A549 (cell line): ENCODE measurements at regions not wholly inside any gene's neighbourhood (a gene's known extent, or its start where the extent isn't known, plus 50 kb on each side); places are given as distances from the start of the nearest gene placed in this dataset.

Experiments
- ATAC-seq, 2 experiments: fragments of 200-7000 bp in 1 of 2; fragments of >200 bp in 1 of 2; cut with Nextera tagmentation in 1 of 2; cut with Tn5 transposase in 1 of 2; 3 replicates each; pipeline versions ENCODE4 v1.8.0 to v1.9.1; 2018 to 2020; ENCODE audit warnings: mild to moderate bottlenecking in 1 of 2, moderate library complexity in 1 of 2
- CTCF ChIA-PET: fragments of 300-600 bp; sonication (Branson Sonifier 250); formaldehyde crosslinking; extraction: SDS; loops from one replicate; lab custom pipeline; 2021; ENCODE audit warnings: antibody characterized with exemption, inconsistent platforms; lab: Yijun Ruan, JAX
- POLR2A ChIA-PET: fragments of 350-600 bp; formaldehyde crosslinking; extraction: SDS; loops from one replicate; lab custom pipeline; 2021; ENCODE audit warnings: antibody characterized with exemption, inconsistent platforms; lab: Yijun Ruan, JAX
- DNase-seq, 2 experiments: peaks; one replicate each; pipeline versions ENCODE4 v3.0.0 to v3.0.0-alpha.2; 2011 to 2016; ENCODE audit warnings: low read depth in 1 of 2, low spot score in 1 of 2
- FAIRE-seq: peaks from 2 replicates; lab custom pipeline; 2011; peaks lifted over from hg19 to GRCh38; lab: Jason Lieb, UNC
- H3K27ac ChIP-seq, 2 experiments: fragments of >200 bp; sonication (Bioruptor Twin); formaldehyde crosslinking; 3 replicates each; pipeline ENCODE4 v1.5.1; 2016 to 2017
- H3K4me1 ChIP-seq: fragments of >200 bp; sonication (Bioruptor Twin); formaldehyde crosslinking; 3 replicates; pipeline ENCODE4 v1.6.1; 2016
- H3K4me2 ChIP-seq: fragments of >200 bp; sonication (Bioruptor Twin); formaldehyde crosslinking; 3 replicates; pipeline ENCODE4 v1.6.1; 2016
- H3K4me3 ChIP-seq: fragments of >200 bp; sonication (Bioruptor Twin); formaldehyde crosslinking; 3 replicates; pipeline ENCODE4 v1.5.1; 2016
- H3K9me3 ChIP-seq: fragments of >200 bp; sonication (Bioruptor Twin); formaldehyde crosslinking; 3 replicates; pipeline ENCODE4 v1.6.1; 2016
- CBX2 ChIP-seq: fragments of 200-600 bp; sonication (generic); IDR thresholded peaks from 2 replicates; pipeline ENCODE4 v1.6.1; 2016; ENCODE audit warnings: low read depth, mild to moderate bottlenecking, borderline replicate concordance
- GATA3 ChIP-seq: IDR thresholded peaks from 2 replicates; pipeline ENCODE4 v1.6.1; 2012; ENCODE audit warnings: borderline replicate concordance
- HOXB13 ChIP-seq: fragments of 250-450 bp; sonication (Bioruptor Pico); IDR thresholded peaks from 2 replicates; pipeline ENCODE4 v1.5.0; 2020; ENCODE audit warnings: low read depth, mild to moderate bottlenecking, moderate library complexity
- HOXB5 ChIP-seq: fragments of 250-450 bp; sonication (Bioruptor Pico); IDR thresholded peaks from 2 replicates; pipeline ENCODE4 v1.5.0; 2020; ENCODE audit warnings: mild to moderate bottlenecking, moderate library complexity
- JUN ChIP-seq, 2 experiments: fragments of >200 bp; sonication (Bioruptor Twin); formaldehyde crosslinking; IDR thresholded peaks; 2 replicates in 1 of 2; 3 replicates in 1 of 2; pipeline ENCODE4 v1.6.1; 2016 to 2017
- MAX ChIP-seq: IDR thresholded peaks from 2 replicates; pipeline ENCODE4 v1.6.1; 2012
- MYC ChIP-seq: IDR thresholded peaks from 2 replicates; pipeline ENCODE4 v1.6.1; 2012; ENCODE audit warnings: mild to moderate bottlenecking, inconsistent platforms, low read length, improper control_type of control experiment, borderline replicate concordance
- PBX3 ChIP-seq: IDR thresholded peaks from 2 replicates; pipeline ENCODE4 v1.6.1; 2012
- POLR2A ChIP-seq: IDR thresholded peaks from 2 replicates; pipeline ENCODE4 v1.6.1; 2012; ENCODE audit warnings: mild to moderate bottlenecking, low read length
- RCOR1 ChIP-seq: fragments of 150-350 bp; IDR thresholded peaks from 2 replicates; pipeline ENCODE4 v1.6.1; 2014; ENCODE audit warnings: antibody characterized with exemption, low read length, low read depth
- REST ChIP-seq: fragments of 200-600 bp; sonication (generic); IDR thresholded peaks from 2 replicates; pipeline ENCODE4 v1.6.1; 2016; ENCODE audit warnings: antibody characterized with exemption, mild to moderate bottlenecking, moderate library complexity
- TFCP2L1 ChIP-seq: fragments of 250-450 bp; sonication (Bioruptor Pico); IDR thresholded peaks from 2 replicates; pipeline ENCODE4 v1.5.0; 2021; ENCODE audit warnings: mild to moderate bottlenecking
- ZFP36 ChIP-seq: fragments of 450-650 bp; IDR thresholded peaks from 2 replicates; pipeline ENCODE4 v1.6.1; 2014; ENCODE audit warnings: borderline replicate concordance; ENCODE audit not compliant: partially characterized antibody
- ZSCAN20 ChIP-seq: fragments of 250-450 bp; sonication (Bioruptor Pico); IDR thresholded peaks from 2 replicates; pipeline ENCODE4 v1.8.0; 2022; ENCODE audit warnings: mild to moderate bottlenecking, moderate library complexity
- WGBS: methylation state at CpG from one replicate; pipeline ENCODE4 v1.1.6; 2017; ENCODE audit errors: missing lambda C conversion rate; 5-methylcytosine and 5-hydroxymethylcytosine counted together
- TF ChIP-seq, protein P1 (sequence below): IDR thresholded peaks from 2 replicates; pipeline ENCODE4 v1.6.1; 2012; ENCODE audit warnings: low read depth, borderline replicate concordance
- TF ChIP-seq, protein P2 (sequence below): fragments of 250-450 bp; sonication (Bioruptor Pico); IDR thresholded peaks from 2 replicates; pipeline ENCODE4 v1.5.0; 2020; ENCODE audit warnings: low read depth, mild to moderate bottlenecking, moderate library complexity
- TF ChIP-seq, protein P3 (sequence below): fragments of >200 bp; sonication (Bioruptor Twin); formaldehyde crosslinking; IDR thresholded peaks from 3 replicates; pipeline ENCODE4 v1.5.1; 2016
- TF ChIP-seq, protein P4 (sequence below): fragments of 450-650 bp; IDR thresholded peaks from 2 replicates; pipeline ENCODE4 v1.6.1; 2014; ENCODE audit warnings: antibody characterized with exemption

- ATAC-seq (no peak), FAIRE-seq (no peak), DNase-seq (no peak)
- TF ChIP-seq, protein P1, sequence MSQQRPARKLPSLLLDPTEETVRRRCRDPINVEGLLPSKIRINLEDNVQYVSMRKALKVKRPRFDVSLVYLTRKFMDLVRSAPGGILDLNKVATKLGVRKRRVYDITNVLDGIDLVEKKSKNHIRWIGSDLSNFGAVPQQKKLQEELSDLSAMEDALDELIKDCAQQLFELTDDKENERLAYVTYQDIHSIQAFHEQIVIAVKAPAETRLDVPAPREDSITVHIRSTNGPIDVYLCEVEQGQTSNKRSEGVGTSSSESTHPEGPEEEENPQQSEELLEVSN: no peak
- TF ChIP-seq GATA3: 0 out of 2 replicates have a peak, but pooled peaks have one; percentile 5
- peak; percentile 23; the same call in 1 of the 2 replicates for TF ChIP-seq MAX
- Histone ChIP-seq H3K27ac (peak overlapping the region; percentile 92 to 98), H3K4me2 (peak overlapping the region; percentile 64), H3K4me1 (peaks cover 88% of the 10 kb centered on the region), H3K9me3 (no peaks in the 10 kb centered on the region), H3K4me3 (no peak overlapping the region; the same call in 2 of the 3 replicates)
- ChIA-PET POLR2A (interaction anchor here (0.9 kb wide), 1 partner anchor 10 kb away, joined by 3 read pairs; no protein-coding TSS in a partner anchor), CTCF (interaction anchor here (1.2 to 6.5 kb wide), 4 partner anchors 9 to 21 kb away, joined by 5 to 67 read pairs (median 40); no protein-coding TSS in a partner anchor)
- WGBS: 80% methylated on average over 13 of the region's 13 CpGs
These were observed 76.5 kb downstream of the RFLNA start for GRCh38 chr12:124371366-124371765.

GRCh38 chr12:124370851-124371250 lies 76.0 kb downstream of the RFLNA start:
- DNase-seq: no peak
- WGBS: 87% methylated on average over 4 of the region's 7 CpGs
- ChIA-PET POLR2A (interaction anchor here (0.9 kb wide), 1 partner anchor 10 kb away, joined by 3 read pairs; no protein-coding TSS in a partner anchor), CTCF (interaction anchor here (1.2 to 6.5 kb wide), 6 partner anchors 10 to 401 kb away, joined by 5 to 67 read pairs (median 14); no protein-coding TSS in a partner anchor)
- peak in 1 of 2 experiments; percentile 5; a peak in 1 of 5 replicates for TF ChIP-seq JUN (IDR thresholded peaks at IDR 0.05)
- TF ChIP-seq HOXB13 (CRISPR knock-in tag): no peak
- TF ChIP-seq, protein P2, sequence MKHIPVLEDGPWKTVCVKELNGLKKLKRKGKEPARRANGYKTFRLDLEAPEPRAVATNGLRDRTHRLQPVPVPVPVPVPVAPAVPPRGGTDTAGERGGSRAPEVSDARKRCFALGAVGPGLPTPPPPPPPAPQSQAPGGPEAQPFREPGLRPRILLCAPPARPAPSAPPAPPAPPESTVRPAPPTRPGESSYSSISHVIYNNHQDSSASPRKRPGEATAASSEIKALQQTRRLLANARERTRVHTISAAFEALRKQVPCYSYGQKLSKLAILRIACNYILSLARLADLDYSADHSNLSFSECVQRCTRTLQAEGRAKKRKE: no peak
- no peak for ATAC-seq
- H3K9me3 ChIP-seq: no peaks in the 10 kb centered on the region
- peaks cover 88% of the 10 kb centered on the region for H3K4me1 ChIP-seq
- H3K27ac ChIP-seq: peak overlapping the region; percentile 92 to 98
- no peak for FAIRE-seq
- H3K4me2 ChIP-seq: peak overlapping the region; percentile 64
- H3K4me3 ChIP-seq: no peak overlapping the region; the same call in 2 of the 3 replicates

- no peaks in the 10 kb centered on the region for H3K9me3 ChIP-seq
- DNase-seq (no peak), ATAC-seq (peak; percentile 0 to 4; a peak in 4 of 6 replicates), FAIRE-seq (no peak)
- H3K4me1 ChIP-seq: peaks cover 88% of the 10 kb centered on the region
- 88% methylated on average over 7 of the region's 7 CpGs for WGBS
- TF ChIP-seq MYC (no peak), HOXB5 (CRISPR knock-in tag) (no peak), ZFP36 (no peak), POLR2A (no peak), ZSCAN20 (no peak), PBX3 (no peak), RCOR1 (no peak), TFCP2L1 (CRISPR knock-in tag) (no peak), REST (no peak), MAX (no peak), CBX2 (no peak)
- TF ChIP-seq, protein P3, sequence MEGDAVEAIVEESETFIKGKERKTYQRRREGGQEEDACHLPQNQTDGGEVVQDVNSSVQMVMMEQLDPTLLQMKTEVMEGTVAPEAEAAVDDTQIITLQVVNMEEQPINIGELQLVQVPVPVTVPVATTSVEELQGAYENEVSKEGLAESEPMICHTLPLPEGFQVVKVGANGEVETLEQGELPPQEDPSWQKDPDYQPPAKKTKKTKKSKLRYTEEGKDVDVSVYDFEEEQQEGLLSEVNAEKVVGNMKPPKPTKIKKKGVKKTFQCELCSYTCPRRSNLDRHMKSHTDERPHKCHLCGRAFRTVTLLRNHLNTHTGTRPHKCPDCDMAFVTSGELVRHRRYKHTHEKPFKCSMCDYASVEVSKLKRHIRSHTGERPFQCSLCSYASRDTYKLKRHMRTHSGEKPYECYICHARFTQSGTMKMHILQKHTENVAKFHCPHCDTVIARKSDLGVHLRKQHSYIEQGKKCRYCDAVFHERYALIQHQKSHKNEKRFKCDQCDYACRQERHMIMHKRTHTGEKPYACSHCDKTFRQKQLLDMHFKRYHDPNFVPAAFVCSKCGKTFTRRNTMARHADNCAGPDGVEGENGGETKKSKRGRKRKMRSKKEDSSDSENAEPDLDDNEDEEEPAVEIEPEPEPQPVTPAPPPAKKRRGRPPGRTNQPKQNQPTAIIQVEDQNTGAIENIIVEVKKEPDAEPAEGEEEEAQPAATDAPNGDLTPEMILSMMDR: no peak
- TF ChIP-seq, protein P4, sequence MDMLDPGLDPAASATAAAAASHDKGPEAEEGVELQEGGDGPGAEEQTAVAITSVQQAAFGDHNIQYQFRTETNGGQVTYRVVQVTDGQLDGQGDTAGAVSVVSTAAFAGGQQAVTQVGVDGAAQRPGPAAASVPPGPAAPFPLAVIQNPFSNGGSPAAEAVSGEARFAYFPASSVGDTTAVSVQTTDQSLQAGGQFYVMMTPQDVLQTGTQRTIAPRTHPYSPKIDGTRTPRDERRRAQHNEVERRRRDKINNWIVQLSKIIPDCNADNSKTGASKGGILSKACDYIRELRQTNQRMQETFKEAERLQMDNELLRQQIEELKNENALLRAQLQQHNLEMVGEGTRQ: no peak
- CTCF ChIA-PET: interaction anchor here (0.8 to 6.5 kb wide), 12 partner anchors 10 to 401 kb away, joined by 3 to 67 read pairs (median 6); no protein-coding TSS in a partner anchor
- peak overlapping the region; percentile 7; the same call in 1 of the 3 replicates for H3K4me3 ChIP-seq
- POLR2A ChIA-PET: interaction anchor here (1.6 to 1.8 kb wide), 3 partner anchors 8 to 19 kb away, joined by 4 to 18 read pairs (median 5); no protein-coding TSS in a partner anchor
- H3K4me2 ChIP-seq: peak overlapping the region; percentile 64
- peak overlapping the region; percentile 92 to 98 for H3K27ac ChIP-seq
These were observed 75.5 kb downstream of the RFLNA start for GRCh38 chr12:124370384-124370783.
